ENCODE measurements at regions not wholly inside any gene's neighbourhood (a gene's known extent, or its start where the extent isn't known, plus 50 kb on each side); places are given as distances from the start of the nearest gene placed in this dataset.

DNA sequence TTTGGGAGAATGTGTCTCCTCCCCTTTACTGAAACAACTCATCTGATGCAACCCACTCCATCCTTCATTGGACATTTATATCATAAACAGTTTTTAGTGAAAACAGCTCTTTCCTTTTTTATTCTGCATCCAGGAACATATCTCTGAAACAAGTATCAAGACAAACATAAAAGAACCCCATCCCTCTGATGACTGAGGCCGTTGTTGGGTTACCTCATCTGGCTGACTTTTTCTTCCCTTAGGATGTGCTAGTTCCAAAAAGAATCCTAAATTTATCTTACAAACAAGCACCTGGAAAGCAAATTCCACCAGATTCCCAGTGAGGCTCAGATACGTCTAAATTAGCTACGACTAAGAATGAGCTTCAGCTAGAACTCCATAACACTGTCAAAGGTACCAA, 483.7 kb upstream of the INTU start:
- in situ Hi-C loops (cut with HindIII; ENCODE audit: low sequenced_read_pairs): no loop called here

DNA sequence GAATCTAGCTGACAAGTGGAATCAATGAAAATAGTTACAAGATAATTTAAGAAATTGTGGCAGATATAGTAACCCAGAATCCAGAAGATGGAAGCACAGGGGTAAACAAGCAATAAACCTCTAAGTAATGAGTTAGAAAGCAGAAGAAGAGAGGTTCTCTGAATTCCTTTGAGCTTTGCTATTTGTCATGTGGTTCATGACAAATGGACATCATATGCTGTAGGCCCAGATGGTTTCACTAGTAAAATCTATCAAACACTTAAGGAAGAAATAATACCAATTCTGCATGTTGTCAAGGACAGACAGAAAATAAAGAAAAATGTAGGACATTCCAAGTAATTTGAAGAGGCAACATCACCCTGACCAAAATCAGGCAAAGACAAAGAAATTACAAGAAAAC, 480.8 kb upstream of the INTU start:
- in situ Hi-C loops (cut with HindIII; ENCODE audit: low sequenced_read_pairs): no loop called here

DNA sequence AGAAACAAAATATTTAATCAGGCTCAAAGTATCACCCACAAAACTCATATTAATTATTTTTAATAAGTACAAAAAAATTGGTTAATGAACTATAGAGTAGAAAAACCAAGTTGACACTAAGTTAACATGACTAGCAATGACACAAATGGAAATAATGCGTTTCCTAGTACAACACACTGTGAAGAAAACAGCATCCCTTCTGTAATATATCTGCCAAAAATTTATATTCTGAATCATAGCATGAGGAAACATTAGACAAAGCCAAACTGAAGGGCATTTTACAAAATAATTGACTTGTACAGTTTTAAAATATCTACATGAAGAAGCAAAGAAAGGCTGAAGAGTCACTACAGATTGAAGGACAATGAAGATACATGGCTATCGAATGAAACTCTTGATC, 477.6 kb upstream of the INTU start:
- in situ Hi-C loops (cut with HindIII; ENCODE audit: low sequenced_read_pairs): no loop called here

DNA sequence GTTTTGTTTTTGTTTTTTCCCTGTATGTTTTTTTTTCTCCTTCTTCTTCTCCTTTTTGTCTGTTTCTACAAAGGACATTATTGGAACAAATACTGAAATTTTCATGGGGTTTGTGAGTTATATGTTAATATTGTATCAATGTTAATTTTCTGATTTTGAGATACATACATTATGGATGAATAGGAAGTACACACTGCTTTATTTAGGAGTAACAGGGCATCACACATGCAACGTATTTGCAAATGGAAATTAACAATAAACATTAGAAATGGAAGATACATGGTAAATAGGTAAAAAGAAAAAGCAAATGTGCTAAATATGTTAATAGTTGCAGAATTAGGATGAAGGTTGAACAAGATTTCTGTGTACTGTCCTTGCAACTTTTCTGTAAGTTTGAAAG, 477.2 kb upstream of the INTU start:
- in situ Hi-C loops (cut with HindIII; ENCODE audit: low sequenced_read_pairs): no loop called here

DNA sequence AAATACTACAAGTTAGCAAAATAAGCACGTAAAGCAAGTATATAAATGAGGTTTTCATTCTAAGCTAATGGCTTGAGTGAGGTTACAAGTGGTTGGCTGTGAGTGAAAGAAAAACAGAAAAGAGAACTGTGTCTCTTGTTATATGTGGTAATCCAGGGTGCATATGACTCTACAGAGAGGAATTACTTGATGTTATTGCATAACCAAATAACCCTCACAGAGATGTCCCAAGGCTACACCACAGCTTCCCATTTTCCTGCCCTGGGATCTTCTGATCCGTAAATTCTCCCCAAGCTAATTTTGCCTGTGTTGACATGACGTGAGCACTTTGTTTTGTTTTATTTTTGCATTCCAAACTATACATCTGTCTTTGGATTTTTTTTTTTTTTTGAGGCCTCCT, 470.0 kb upstream of the INTU start:
- in situ Hi-C loops (cut with HindIII; ENCODE audit: low sequenced_read_pairs): no loop called here

DNA sequence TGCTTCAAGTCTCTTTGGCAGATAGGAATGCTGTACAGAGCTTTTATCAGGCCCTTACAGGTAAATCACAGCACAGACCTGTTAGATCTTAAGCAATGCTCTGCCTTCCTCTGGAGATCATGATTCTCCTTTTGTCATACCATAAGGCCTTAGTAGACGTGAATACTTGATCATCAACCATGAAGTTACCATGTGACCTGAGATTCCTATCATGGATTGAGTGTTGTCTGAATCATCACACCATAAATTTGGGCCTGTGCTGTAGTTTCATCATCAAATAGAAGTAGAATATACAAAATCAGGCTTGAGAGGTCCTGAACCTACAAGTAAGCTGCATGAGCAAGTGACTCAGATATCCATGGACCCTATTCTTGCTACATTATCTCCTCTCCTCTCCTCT, 466.8 kb upstream of the INTU start:
- in situ Hi-C loops (cut with HindIII; ENCODE audit: low sequenced_read_pairs): no loop called here

DNA sequence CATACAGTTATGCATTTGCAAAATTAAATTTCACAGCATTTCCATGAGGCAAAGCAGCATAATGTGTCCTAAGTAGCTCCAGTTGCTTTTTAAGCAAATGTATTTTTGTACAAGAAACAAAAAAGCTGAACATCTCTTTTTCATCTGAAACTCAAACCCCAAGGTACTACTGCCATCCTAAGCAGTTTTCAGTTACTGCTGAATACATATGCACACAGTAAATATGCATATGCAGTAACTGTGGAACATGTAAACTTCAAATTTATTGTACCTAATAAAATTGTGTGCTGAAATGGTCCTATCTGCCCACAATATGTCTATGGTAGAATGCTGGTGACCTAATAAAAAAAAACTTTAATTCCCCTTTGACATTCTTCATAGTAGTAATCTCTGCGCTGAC, 458.6 kb upstream of the INTU start:
- in situ Hi-C loops (cut with HindIII; ENCODE audit: low sequenced_read_pairs): no loop called here

DNA sequence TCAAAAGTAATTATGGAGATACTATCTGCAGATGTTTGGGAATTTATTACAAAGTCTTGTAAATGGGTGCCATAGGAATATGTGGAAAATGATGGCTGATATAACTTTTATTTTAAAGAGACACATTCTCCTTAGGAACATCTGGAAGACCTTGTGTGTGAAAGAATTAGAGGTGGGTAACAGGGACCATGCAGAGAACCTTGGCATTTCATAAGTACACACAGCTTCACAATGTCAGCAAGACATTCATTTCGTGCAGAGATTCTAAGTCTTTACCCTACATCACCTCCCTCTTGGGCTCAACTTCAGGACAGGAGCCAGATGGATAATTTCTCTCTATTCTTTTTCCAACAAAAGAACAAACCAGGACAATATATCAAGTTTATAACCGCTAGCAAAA, 458.1 kb upstream of the INTU start:
- in situ Hi-C loops (cut with HindIII; ENCODE audit: low sequenced_read_pairs): no loop called here

DNA sequence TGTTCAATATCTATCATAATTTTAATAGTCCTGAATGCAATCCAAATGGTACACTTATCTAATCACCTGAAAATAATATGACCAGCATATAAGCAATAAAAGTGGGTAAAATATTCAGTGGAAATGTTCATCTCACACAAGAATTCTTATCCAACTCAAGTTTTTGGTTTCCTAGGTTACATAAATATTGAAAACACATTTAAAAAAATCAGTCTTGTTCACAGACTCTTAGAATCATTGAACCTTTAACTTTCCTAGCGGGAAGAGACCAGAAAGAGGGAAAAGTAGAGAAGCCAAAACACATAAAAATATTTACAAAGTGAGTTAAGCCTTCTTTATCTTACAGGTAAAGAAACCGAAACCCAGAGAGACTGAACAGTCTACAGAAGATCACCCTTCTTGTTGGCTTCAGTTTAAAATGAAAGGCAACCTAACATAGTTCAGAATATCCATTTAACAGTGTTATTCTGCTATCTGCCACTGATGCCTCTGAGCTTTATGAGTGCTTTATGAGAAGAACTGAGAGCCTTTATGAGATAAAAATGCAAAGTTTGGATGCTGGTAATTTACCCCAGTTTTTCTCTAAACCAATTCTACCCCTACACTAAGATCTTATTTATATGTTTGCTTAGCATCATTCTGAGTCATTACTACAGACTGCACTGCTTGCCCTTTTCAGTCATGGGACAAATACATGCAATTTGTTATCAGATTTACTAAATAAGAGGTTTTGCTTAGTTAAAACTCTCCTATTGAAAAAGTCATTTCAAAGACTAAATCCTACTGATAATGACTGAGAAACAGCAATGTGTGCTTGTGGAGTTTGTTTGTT, 453.3 kb upstream of the INTU start:
- in situ Hi-C loops (cut with HindIII; ENCODE audit: low sequenced_read_pairs): no loop called here

DNA sequence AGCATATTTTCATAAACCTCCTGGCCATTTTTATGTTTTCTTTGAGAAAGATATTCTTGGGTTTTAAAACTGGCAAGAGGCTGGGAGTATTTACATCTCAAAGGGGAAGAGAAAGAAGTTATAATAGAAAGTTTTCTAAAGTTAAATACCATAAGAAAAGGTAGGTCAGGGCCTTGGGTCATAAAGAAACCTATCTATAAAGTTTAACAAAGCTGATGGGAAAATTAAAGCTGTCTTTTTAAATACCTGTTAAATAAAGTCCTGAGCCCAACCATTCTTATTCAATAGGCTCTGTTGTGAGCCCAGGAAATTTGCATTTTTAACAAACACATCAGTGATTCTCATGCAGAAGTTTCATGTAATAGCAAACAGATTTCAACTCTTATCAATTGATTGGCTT, 451.8 kb upstream of the INTU start:
- in situ Hi-C loops (cut with HindIII; ENCODE audit: low sequenced_read_pairs): no loop called here

DNA sequence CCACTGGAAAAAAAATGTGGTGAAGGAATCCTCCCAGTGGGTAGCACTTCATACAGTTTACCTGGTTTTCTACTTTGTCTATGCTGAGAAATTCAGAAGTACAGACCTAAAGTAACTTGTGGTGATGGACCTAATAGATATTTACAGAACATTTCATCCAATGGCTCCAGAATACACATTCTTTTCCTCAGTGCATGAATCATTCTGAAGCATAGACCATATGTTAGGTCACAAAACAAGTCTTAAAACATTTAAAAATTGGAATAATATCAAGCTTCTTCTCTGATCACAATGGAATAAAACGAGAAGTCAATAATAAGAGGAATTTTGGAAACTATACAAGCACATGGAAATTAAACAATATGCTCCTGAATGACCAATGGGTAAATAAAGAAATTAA, 450.1 kb upstream of the INTU start:
- in situ Hi-C loops (cut with HindIII; ENCODE audit: low sequenced_read_pairs): no loop called here

DNA sequence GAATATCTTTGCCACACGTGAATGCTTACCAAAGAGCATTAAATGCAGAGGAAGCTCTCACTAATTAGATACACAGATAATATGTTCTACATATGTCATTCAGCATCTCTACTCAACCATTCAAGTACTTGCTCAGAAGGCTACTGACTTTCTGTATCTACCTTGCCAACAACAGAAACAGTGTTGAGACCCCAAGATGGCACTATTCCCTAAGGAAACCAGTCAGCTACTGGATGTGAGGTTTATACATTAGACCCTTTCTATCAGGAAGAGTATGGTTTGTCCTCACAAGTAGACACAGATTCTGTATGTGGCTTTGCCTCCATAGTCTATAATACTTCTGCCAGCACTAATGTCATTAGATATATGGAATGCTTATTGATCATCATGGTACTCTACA, 443.9 kb upstream of the INTU start:
- in situ Hi-C loops (cut with HindIII; ENCODE audit: low sequenced_read_pairs): no loop called here

DNA sequence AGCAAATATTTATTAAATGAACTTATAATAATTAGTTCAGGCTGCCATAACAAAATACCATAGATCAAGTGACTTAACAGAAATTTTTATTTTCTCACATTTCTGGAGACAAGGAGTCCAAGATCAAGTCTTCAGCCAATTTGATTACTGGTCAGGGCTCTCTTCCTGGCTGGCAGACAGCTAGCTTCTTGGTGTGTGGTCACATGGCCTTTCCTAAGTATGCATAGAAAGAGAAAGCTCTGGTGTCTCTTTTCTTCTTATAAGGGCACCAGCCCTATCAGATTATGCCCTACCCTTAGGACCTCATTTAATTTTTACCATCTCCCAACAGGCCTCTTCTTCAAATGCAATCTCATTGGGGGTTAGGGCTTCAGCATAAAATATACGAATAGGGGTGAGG, 438.5 kb upstream of the INTU start:
- in situ Hi-C loops (cut with HindIII; ENCODE audit: low sequenced_read_pairs): no loop called here

DNA sequence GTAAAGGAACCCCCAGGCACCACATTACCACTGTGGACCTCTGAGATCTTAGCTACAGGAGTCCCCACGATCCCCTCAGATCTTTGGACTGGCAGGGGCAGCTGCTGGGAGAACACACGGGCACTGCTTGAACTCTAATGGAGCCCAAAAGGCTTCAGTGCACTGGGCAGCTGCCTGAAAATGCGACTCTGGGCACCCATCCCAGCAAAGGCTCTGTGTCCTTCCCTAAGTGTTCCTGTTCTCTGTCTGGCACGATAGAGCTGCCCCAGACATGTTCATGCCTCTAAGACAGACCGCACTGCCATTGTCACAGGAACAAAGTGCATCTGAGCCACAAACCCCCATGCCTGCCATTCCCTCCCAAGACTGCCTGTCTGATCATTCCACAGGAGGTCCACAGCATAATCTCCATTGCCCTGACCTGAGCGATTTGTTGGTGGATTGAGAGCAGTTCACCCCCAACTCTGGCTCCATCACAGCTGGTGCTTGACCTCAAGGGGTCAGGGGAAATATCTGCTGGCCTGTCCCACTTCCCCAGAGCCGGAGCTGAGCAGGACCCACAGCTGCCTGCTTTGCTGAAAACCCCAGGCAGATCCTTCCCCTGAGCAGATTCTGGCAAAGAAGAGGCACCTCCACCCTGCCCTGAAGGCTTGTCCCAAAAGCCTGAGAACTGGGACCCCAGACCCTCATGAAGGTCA, 436.0 kb upstream of the INTU start:
- in situ Hi-C loops (cut with HindIII; ENCODE audit: low sequenced_read_pairs): no loop called here

DNA sequence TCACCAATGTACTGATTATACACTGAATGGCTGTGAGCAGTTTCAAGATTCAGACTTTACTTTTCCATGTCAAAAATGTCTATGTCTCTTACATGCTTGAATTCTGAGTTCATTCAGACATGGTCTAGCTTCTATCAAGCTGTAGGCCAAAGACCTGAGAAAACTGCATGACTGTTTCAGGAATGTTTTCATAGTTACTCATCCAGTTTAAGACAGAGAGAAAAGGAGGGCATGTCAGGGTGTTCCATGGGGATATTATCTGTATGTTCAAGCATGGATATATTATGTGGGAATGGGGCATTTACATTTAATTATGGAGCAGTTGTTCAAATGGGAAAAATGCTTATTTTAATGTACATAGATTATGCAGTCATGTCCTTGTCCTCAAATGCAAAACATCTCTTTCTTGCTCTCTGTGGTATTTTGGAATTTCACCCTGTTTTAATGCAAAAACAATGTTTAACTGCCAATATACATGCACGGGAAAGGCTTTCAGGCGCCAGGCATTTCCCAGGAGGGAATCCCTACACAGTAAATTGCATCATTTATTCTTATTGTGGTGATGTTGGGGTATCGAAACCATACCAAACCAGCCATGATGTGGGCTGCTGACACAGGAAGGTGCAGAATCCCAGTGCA, 429.1 kb upstream of the INTU start:
- in situ Hi-C loops (cut with HindIII; ENCODE audit: low sequenced_read_pairs): no loop called here

DNA sequence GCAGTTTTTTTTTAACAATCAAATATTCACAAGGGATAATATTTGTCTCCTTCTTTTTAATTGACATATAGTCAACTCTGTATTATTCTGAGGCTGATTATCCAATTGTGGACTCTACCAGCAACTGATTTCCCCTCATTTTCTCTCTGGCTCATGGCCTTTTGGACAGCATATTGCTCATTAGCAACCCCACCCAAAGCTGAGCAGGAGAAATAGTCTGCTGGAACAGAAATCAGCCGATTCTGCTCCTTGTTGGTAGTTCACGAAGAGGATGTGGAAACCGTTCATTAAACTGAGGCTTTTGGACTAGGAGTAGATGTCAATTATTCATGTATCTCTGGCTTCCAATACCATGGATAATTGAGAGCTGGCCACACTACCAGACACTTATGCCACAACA, 428.4 kb upstream of the INTU start:
- in situ Hi-C loops (cut with HindIII; ENCODE audit: low sequenced_read_pairs): no loop called here

DNA sequence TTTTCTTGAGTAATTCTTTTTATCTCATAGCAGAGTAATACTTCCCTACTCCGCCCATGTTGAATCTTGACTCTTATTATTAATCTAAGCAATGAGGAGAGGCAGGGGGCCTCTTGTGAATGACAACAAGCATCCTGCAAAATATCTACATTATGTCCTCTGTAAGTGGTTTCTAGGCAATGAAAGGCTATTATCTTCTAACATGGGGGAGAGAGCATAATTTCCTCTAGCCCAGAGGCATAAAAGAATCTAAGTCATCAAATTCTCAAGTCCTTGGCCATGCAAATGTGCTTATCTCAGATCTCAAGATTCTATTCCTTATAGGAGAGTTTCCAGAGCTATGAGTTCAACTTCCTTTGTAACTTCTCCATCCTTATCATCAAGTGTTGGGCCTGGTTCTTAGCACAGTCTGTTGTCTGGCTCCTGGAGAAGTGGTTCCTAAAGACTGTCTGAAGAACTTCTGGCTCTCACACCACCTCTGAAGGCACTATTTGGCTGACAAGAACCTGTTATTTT, 423.1 kb upstream of the INTU start:
- in situ Hi-C loops (cut with HindIII; ENCODE audit: low sequenced_read_pairs): no loop called here

DNA sequence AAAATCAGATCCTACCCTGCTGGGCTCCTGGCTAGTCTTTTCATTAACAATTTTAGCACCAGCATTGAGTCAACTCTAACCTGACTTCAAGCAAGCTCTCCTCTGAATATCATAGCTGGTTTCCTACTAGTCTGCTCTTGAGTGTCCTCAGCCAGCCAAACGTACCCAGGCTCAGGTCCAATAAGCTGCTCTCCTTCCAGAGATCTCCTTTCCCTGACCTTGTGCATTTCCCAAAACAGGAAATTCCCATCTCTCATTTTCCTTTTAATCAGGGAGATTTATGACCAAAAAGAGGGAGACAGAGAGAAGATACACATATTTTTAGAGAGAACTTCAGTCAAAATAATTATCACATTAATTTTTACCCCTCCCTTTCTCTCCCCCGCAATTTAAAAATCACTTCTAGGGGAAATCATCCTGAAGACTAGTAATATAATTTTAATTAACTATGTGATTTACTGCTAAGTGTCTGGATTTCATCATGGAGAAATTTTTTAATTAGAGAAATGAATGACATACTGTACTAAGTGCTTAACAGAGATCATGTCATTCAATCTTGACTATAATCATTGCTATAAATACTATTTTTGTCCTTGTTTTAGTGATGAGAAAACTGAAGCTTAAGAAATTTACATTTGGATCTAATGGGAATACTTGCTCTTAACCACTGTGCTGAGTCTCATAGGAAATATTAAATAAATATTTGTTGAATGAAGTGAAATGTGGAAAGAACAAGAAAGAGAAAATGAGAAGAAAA, 421.7 kb upstream of the INTU start:
- in situ Hi-C loops (cut with HindIII; ENCODE audit: low sequenced_read_pairs): no loop called here

DNA sequence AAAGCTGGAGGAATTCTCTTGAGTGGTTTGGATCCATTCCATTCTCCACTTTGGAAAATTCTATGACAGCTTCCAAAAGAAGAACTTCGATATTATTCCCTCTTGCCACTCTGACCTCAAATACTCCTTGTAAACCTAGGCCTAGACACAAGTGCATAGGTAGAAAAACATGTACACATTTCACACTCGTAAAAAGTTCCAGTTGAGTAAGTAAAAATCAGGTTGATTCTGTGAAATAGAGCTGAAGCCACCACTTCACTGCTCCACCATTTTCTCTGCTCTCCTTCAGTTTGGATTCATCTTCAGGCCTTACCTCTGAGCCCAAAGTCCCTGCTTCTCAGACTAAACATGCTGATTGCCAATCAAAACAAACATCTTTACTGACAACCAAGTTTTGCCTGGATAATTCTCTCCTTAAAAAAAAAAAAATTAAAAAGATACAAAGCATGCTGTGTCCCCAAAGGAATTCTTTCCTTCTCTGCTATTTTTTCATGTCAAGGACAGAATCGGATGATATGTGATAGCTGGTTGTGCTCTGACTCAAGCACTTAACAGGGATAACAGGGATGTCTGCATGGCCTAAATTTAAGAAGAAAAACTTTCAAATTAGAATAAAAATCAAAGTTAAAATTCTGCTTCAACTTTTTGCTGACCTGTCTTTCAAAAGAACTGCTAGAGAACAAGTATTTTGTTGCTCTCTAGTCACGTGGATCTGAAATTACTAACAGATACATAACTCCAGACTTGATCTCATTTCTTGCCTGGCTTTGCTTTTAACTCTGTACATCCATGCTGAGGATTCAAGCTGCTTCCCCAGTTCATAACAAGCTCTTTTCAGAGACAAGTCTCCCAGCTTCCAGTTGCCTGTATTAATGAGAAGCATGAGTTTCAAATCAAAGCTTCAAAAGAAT, 420.9 kb upstream of the INTU start:
- in situ Hi-C loops (cut with HindIII; ENCODE audit: low sequenced_read_pairs): no loop called here

DNA sequence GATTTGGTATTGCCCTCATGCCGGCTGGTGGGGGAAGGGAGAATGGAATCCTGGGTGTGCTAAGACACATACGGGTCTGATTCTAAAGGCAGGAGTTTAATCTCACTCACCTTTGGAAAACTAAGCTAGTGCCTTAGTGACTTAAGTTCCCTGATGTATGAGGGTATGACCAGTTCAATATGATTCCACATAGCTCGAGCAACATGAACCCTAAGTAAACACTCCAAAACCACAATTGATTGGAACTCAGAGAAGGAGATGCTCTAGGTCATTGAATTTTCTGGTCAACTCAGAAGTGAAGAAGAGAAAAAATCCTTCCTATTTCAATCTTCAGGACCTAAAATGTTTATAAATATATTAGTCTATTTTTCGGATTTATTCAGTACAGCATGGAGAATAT, 420.1 kb upstream of the INTU start:
- in situ Hi-C loops (cut with HindIII; ENCODE audit: low sequenced_read_pairs): no loop called here

All from endothelial cell of hepatic sinusoid (primary cell).